Astrocyte of the spinal cord (primary cell): ENCODE measurements at regions not wholly inside any gene's neighbourhood (a gene's known extent, or its start where the extent isn't known, plus 50 kb on each side); places are given as distances from the start of the nearest gene placed in this dataset.

Experiments used
- DNase-seq: peaks from one replicate; pipeline ENCODE4 v3.0.0; 2011; ENCODE audit warnings: low read depth, low spot score
- H3K4me3 ChIP-seq: 2 replicates; pipeline ENCODE4 v1.5.1; 2011; ENCODE audit warnings: low read depth, mild to moderate bottlenecking, low read length, moderate library complexity
- CTCF ChIP-seq: IDR thresholded peaks from 2 replicates; pipeline ENCODE4 v1.5.1; 2012; ENCODE audit warnings: low read depth, mild to moderate bottlenecking, low read length, inconsistent platforms
- in situ Hi-C: cut with HindIII; loops from 2 replicates; pipeline ENCODE4 v1.10.0; 2017; ENCODE audit warnings: low sequenced_read_pairs

GRCh38 chr5:174387448-174387847 is 336.9 kb upstream of the MSX2 start:
- in situ Hi-C loops: no loop called here
- no peak for TF ChIP-seq CTCF
- no peak overlapping the region for H3K4me3 ChIP-seq

DNA sequence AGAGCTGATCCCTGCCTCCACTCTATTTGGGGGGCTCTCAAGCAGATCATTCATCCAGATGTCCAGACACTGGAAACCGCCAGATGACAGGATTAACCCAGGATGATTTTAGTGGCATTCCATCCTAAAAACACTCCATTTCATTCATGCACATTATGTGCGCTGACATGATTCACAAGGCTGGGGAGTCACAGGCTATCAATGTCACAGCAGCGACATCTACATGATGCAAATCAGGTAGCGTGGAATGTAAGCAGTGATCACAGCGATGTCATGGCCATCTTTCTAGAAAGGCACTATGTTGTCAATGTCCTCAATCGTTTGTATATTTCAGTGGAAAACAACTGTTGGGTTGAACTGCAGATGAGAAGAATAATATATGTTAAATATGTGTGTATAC is 331.5 kb upstream of the MSX2 start:
- no peak for TF ChIP-seq CTCF
- no peak overlapping the region for H3K4me3 ChIP-seq
- in situ Hi-C loops: no loop called here
- no peak for DNase-seq

More at GRCh38 chr5:174387448-174387847, 336.9 kb upstream of the MSX2 start:
- no peak for DNase-seq

- no peak for DNase-seq
- H3K4me3 ChIP-seq: no peak overlapping the region
- TF ChIP-seq CTCF: no peak
- in situ Hi-C loops: no loop called here
Measured at GRCh38 chr5:174396541-174396940, 327.8 kb upstream of the MSX2 start.

- TF ChIP-seq CTCF: no peak
- DNase-seq: no peak
- in situ Hi-C loops: no loop called here
- H3K4me3 ChIP-seq: no peak overlapping the region
Measured at GRCh38 chr5:174397206-174397605, 327.2 kb upstream of the MSX2 start.

DNA sequence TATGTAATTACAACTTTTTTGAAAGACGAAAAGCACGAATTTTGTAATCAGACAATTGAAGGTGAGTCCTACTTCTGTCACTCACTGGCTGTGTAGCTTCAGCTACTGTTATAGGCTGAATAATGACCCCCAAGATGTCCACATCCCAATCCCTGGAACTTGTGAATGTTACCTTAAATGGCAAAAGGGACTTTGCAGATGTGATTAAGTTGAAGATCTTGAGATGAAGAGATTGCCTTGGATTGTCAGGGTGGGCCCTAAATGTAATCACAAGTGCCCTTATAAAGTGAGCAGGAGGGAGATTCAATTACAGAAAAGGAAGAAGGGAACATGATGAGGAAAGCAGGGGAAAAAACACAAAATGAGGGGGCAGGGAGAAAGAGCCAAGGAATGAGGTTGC is 326.2 kb upstream of the MSX2 start:
- no peak for DNase-seq
- in situ Hi-C loops: no loop called here
- no peak for TF ChIP-seq CTCF
- no peak overlapping the region for H3K4me3 ChIP-seq

DNA sequence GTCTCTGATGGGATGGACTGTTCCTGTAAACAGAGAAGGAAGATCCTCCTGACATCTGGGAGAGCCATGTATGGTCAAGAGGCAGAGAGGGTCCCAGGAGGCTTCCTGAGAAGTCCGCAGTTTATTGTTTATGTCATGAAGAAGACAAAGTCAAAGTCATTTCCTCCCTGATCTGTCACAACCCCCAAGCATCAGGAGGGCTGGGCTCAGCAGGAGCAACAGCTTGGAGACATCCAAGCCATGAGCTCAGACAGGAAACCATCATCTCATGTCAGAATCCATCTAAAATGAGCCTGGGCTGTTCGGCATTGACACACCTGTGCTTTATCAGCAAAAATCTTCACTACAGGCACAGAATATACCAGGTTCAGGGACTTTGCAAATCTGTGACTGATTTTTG is 325.0 kb upstream of the MSX2 start:
- no peak for DNase-seq
- no peak for TF ChIP-seq CTCF
- in situ Hi-C loops: no loop called here
- H3K4me3 ChIP-seq: no peak overlapping the region

DNA sequence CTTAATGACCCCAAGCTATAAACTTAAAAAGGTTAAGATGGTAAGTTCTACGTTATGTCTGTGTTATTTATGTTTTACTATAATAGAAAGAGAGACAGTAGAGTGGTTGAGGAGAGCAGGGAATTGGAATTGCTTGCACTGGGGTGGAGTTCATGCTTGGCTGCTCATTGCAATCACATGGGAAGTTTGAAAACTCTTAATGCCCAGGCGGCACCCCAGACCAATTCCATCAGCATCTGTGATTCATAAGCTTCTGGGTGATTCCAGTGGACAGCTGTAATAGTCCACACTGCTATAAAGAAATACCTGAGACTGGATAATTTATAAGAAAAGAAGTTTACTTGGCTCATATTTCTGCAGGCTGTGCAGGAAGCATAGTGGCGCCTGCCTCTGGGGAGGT is 323.9 kb upstream of the MSX2 start:
- in situ Hi-C loops: no loop called here

More for the DNA sequence above, 323.9 kb upstream of the MSX2 start:
- DNase-seq: no peak
- no peak overlapping the region for H3K4me3 ChIP-seq
- TF ChIP-seq CTCF: no peak
